Cerebellar cortex (tissue), 1 donor: ENCODE measurements at regions not wholly inside any gene's neighbourhood (a gene's known extent, or its start where the extent isn't known, plus 50 kb on each side); places are given as distances from the start of the nearest gene placed in this dataset.

ENCODE experiments used
- DNase-seq: peaks from one replicate; pipeline ENCODE4 v3.0.0-alpha.2; 2015; ENCODE audit warnings: low spot score

GRCh38 chr14:29111554-29111953 is 345.0 kb downstream of the FOXG1 start:
- no peak for DNase-seq

GRCh38 chr14:29123017-29123416 is 356.4 kb downstream of the FOXG1 start:
- DNase-seq, result no peak

GRCh38 chr14:29126361-29126760 is 359.8 kb downstream of the FOXG1 start:
- no peak for DNase-seq

DNA sequence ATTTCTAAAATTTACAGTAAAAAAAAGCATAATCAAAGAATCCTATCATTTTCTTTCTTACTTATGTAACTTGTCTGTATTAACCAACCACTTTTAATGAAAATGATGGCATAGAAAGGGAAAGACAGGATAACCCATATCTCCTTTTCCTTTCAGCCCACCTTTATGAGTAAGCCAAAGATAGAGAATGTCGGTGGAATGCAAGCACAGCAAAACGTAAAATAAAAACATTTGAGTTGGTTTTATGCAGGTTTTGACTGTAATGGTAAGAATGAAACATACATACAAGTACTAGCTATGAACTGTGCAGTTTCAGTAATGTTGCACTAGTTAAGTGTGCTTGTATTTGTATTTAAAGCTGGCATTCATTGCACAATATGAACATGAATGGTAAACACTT is 360.3 kb downstream of the FOXG1 start:
- no peak for DNase-seq

DNA sequence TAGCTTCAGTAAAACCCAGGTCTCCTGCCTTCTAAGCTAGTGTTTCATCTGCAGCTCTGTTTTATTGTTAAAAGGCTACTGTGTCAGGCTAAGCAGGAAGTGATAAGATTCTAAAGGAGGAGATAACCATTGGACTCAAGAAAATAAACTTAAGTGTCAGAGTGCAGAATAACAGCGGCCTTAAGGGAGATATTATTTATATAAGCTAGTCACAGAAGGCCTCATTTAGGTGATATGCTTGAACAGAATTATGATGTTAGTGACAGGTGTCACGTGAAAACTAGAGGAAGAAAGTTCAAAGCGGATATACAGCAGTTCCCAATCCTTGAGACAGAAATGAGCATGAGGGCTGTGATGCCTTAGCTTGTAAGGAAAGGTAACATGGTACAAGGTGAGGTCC is 373.4 kb downstream of the FOXG1 start:
- DNase-seq, result no peak

DNA sequence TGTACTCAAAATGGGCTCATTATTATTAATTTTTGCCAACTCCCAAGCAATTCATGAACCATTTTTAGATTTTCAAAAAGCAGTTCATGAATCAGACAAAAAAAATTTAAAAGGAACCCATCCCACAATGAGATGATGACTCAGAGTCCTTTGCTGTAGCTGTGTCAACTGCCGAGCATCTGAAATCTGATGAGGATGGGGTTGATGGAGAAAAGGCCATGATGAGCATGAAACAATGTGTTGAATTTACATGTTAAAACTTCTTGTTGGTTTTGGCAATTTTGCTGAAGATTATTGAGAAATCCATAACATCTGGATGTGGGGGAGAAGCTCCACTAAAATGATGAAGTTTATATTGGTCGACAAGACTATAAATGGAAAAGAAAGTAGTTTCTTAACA is 378.0 kb downstream of the FOXG1 start:
- no peak for DNase-seq

DNA sequence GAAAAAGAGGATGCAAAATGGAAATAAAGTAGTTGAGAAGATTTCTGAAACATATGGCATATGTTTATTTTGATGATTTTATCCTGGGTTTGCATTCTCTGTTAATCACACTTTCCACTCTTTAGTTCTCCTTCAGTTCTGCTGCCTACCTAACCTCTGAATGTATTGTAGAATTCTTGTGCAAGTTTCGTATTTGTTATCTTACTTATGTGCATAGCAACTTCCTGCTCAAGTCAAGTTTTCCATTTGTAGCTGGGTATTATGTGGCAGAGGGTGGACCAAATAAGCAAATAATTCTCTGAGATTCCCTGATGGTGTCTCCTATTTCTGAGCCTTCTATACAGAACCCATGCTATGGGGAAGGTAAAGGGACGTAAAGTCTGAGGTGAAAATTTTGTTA is 381.6 kb downstream of the FOXG1 start:
- DNase-seq, result no peak

DNA sequence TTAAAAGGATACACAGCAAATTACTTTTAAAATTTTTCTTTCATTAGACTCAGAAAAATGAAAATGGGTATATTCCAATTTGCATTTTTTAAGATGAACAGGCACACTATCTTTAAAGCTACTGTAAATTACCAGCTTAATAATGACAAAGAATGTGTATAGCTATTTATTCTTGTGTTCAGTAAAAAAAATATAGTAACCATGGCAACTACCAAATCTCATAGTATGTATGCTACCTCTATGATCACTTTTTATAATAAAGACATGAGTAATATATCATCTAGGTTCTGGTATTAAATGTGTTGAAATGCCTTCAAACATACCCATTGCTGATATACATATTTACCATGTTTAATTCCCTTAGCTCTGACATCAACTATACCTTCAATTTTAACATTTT is 383.2 kb downstream of the FOXG1 start:
- no peak for DNase-seq

- no peak for DNase-seq
Observed at GRCh38 chr14:29150659-29151058, 384.1 kb downstream of the FOXG1 start.

GRCh38 chr14:29156096-29156495 is 389.5 kb downstream of the FOXG1 start:
- no peak for DNase-seq

DNA sequence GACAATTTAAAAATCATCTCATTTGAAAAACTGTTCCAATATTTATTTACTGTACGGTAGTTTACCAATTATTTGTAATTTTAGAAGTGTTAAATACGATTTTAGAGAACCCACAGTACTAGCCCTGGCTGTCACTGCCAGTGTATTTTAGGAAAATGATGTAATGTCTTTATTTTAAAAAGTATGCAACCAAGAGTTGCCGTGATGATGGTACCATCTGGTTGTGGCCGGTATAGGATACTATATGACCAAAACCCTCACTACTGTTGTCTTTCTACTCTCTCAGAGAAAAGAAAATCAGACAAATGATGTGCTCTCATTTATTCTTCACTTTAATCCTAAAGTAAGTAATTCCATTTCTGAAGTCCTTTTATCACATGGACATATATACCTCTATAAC is 395.0 kb downstream of the FOXG1 start:
- DNase-seq, result no peak

DNA sequence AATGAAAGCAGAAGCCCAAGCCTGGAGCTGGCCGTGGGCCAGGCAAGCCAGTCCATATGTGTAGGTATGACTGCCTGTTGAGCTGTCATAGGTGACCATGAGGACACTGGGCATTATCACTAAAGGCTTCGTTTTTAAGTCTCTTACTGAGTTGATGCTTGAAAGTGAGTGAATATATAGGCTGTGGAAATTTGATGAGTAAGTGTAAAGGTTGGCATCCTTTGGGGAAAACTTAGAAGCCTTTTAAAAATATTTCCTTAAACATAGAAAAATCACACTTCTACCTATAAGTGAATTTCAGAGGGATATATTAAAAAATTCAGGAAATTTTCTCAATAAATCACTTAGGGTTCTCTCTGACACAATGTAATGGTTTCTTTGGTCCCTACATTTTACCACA is 396.5 kb downstream of the FOXG1 start:
- DNase-seq, result no peak

GRCh38 chr14:29165431-29165830 is 398.8 kb downstream of the FOXG1 start:
- no peak for DNase-seq

DNA sequence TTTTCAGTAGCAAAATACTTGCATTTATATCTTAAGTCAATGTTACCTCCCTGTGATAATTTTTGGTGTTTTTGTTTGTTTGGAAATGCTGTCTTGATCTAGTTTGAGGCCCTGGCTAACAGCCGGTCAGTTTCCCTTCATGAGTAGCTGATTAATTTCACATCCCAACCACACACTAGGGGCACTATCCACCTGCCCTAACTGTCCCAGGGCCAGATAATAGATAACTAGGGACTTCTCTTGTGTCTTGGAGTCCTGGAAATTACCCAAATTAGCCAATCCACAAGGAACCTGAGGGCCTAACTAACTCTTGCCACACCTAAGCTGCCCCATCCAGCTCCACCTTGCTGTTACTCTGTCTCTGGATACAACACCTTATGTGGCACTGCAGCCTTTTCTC is 399.9 kb downstream of the FOXG1 start:
- DNase-seq, result no peak

DNA sequence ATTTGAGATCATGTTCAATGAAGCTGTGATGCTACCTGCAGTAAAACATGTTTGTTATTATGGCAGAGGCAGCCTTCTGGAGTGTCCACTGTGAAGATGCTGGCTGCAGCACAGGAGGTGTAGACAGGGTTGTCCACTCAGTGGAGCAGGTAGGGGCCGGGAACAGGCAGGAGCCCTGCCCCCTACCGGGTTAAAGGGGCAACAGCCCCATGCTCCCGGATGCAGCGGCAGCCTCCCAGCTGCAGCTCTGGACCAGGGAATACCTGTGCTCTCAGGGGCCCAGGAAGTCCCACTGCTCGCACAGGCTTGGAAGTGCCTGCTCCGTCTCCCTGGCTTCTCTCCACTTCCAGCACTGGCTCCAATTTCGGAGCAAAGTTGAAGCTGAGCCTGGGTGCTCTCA is 401.6 kb downstream of the FOXG1 start:
- DNase-seq, result no peak

DNA sequence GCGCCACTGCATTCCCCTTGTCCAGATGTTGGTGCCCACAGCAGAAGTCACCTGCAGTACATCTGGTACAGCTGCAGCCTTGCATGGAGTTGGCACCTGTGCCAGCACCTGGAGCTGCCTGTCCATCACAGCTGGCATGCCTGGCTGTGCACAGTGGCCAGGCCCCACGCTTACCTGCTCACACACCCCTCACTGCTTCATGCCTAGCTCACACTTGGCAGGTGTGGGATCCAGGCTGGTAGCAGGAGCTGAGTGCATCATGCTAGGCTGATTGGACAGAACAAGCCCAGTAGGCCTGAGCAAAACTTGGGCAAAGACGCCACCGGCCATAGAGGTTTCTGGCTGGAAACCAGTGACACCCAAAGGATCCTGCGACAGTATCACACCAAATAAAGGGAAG is 402.8 kb downstream of the FOXG1 start:
- no peak for DNase-seq

DNA sequence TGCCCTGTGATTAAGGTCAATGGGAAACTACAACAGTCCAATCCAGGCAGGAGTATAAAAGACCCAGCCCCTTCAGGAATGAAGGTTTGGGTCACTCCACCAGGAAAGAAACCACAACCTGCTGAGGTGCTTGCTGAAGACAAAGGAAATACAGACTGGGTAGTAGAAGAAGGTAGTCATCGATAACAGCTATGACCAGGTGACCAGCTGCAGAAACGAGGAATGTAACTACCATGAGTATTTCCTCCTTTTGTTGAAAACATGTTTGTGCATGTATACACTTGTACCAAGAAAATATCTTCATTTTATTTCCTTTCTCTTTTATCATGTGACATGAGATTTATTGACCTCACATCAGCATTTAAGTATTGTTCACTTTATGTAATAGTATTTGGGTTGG is 409.1 kb downstream of the FOXG1 start:
- DNase-seq, result no peak

- no peak for DNase-seq
Observed at GRCh38 chr14:29176876-29177275, 410.3 kb downstream of the FOXG1 start.

DNA sequence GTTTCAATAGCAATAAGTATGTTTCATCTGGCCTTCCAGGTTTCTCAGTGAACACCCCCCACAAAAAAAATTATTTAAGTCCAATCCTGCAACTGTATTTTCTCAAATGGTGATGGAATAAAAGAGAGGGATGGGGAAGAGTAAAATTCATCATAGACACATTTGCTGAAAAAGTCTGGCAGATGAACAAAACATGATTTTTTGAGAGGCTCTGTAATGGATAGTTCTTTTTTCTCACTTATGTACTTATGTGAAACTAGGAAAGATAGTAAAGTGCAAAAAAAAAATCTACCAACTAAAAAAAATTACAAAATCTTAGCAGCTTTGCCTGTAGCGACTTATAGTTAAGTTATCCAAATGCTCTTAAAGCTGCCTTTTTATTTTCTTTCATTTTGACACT is 412.4 kb downstream of the FOXG1 start:
- no peak for DNase-seq

DNA sequence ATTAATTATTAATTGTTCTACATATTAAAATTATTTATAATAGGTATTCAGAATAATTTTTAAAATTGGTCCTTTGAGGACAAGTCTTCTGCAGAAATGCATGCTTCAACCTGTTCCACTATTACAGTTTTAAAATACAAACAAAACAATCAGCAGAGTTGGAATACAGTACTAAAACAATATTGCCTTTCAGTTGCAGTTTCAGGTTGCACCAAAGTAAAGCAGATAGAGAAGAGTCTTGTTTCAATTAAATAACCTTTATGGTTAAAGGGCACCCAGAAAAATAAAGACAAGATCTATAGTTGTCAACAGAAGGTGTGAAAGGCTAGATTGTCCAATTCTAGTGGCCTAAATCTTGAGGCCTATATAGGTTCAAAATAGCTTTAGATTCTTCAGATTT is 424.5 kb downstream of the FOXG1 start:
- no peak for DNase-seq

- DNase-seq, result no peak
Observed at GRCh38 chr14:29197557-29197956, 431.0 kb downstream of the FOXG1 start.

DNA sequence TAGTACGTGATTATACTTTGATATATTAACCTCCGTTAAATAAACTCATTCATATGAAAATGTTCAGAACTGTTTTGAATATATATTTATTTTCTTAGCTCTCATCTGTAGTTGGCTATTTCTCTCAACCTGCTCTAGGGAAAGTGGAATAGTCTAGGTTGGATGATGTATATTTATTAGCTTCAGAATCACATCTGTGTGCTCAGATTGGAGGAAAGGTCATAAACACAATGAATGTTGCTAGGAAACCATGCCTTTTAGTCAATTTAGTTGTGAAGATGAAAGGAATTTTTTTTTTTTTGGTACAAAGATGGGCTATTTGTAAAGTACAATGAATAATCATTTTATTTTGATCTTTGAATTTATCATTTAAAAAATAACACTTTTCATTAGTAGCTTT is 439.1 kb downstream of the FOXG1 start:
- DNase-seq, result no peak

DNA sequence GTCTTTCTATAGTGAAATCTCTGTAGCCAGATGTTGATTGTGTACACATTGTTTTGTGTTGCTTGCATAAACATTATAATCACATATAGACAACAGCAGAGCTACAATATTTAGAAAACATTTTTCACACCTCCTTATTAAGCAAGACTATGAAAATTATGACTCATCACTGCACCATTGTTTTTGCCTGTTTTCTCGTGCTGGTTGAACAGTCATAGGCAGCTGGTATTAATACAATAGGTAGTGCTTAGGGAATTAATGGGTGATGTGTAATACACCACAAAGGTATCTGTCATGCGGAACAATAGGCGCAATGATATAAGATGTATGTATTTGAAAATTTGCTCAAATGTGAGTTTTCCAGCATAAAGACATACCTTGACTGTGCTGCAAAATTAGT is 449.3 kb downstream of the FOXG1 start:
- DNase-seq, result no peak

DNA sequence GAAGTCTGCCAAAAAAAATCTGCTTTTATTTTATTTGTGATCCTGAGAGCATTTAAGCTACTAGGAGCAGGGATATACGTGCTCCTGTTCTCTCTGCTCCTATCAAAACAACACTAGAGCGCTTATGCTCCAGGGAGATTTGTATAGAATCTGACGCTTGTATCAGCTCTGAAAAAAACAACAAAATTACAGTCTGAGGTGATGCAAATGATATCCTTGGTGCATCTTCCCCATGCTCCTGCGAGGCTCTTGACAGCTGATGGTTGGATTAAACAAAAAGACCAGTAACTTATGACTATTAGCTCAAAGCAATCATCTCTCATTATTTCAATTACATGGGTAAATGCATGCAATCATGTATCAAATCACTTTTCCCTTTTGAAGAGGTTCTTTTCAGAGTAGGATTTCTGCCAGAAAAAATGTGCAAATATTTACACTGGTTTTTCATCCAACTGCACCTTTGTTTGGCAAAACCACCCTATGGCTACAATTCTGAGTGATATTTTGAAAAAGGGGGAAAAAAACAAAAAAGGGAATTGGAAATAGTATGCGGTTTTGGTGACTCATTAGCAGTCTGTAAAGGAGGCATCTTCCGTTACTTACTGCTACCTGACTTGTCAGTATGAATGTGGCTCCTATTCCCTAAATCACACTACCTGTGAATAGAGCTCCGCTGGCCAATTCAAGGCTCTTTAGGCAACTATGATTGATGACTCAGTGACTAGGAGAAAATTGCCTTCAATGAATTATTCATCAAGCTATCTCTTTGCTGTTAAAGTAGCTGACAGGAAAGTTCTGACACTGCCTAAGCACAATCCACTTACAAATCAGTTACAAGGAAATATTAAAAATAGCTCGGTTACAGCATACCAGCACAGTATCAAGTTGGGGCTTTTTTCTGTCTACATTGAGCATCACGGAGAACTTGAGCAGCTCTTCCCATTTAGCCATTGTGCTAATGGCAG is 450.0 kb downstream of the FOXG1 start:
- DNase-seq, result no peak
